Mucosa of gallbladder (tissue), 1 donor: ENCODE measurements at regions not wholly inside any gene's neighbourhood (a gene's known extent, or its start where the extent isn't known, plus 50 kb on each side); places are given as distances from the start of the nearest gene placed in this dataset.

Experiments
- DNase-seq: peaks from one replicate; pipeline ENCODE4 v3.0.0-alpha.2; 2020; ENCODE audit warnings: low spot score
- donor health status: DM: no; HTN: no; CAD: no.

- DNase-seq = no peak
Measured at GRCh38 chr19:30307191-30307974, 64.8 kb upstream of the ZNF536 start.

GRCh38 chr19:30309176-30309575 lies 63.0 kb upstream of the ZNF536 start:
- DNase-seq = no peak

- no peak for DNase-seq
Measured at GRCh38 chr19:30309905-30310601, 62.1 kb upstream of the ZNF536 start.

- no peak for DNase-seq
Measured at GRCh38 chr19:30310602-30311263, 61.5 kb upstream of the ZNF536 start.

- no peak for DNase-seq
Measured at GRCh38 chr19:30311911-30312310, 60.3 kb upstream of the ZNF536 start.

- no peak for DNase-seq
Measured at GRCh38 chr19:30312582-30313352, 59.4 kb upstream of the ZNF536 start.

GRCh38 chr19:30313353-30313750 lies 58.8 kb upstream of the ZNF536 start:
- DNase-seq = no peak

GRCh38 chr19:30314056-30314804 lies 58.0 kb upstream of the ZNF536 start:
- DNase-seq = no peak

GRCh38 chr19:30314805-30315155 lies 57.4 kb upstream of the ZNF536 start:
- DNase-seq = no peak

- no peak for DNase-seq
Measured at GRCh38 chr19:30315159-30315558, 57.0 kb upstream of the ZNF536 start.

GRCh38 chr19:30316000-30316491 lies 56.1 kb upstream of the ZNF536 start:
- DNase-seq = no peak

GRCh38 chr19:30316560-30317106 lies 55.6 kb upstream of the ZNF536 start:
- DNase-seq = no peak

GRCh38 chr19:30317403-30317802 lies 54.8 kb upstream of the ZNF536 start:
- no peak for DNase-seq

- no peak for DNase-seq
Measured at GRCh38 chr19:30318261-30318660, 53.9 kb upstream of the ZNF536 start.

- DNase-seq = no peak
Measured at GRCh38 chr19:30318936-30319335, 53.2 kb upstream of the ZNF536 start.

GRCh38 chr19:30319411-30319810 lies 52.8 kb upstream of the ZNF536 start:
- DNase-seq = no peak

- no peak for DNase-seq
Measured at GRCh38 chr19:30319876-30320275, 52.3 kb upstream of the ZNF536 start.

- DNase-seq = no peak
Measured at GRCh38 chr19:30320466-30320865, 51.7 kb upstream of the ZNF536 start.

GRCh38 chr19:30320916-30321315 lies 51.3 kb upstream of the ZNF536 start:
- DNase-seq = no peak
